ENCODE measurements at regions not wholly inside any gene's neighbourhood (a gene's known extent, or its start where the extent isn't known, plus 50 kb on each side); places are given as distances from the start of the nearest gene placed in this dataset.

- DNase-seq = no peak
Measured at GRCh38 chr1:218779341-218780100, 394.2 kb upstream of the LYPLAL1 start.

GRCh38 chr1:218783131-218783530, 390.5 kb upstream of the LYPLAL1 start:
- DNase-seq = no peak

GRCh38 chr1:218783916-218784315, 389.8 kb upstream of the LYPLAL1 start:
- no peak for DNase-seq

- DNase-seq = no peak
Measured at GRCh38 chr1:218785928-218786327, 387.8 kb upstream of the LYPLAL1 start.

- DNase-seq = no peak
Measured at GRCh38 chr1:218787826-218788225, 385.9 kb upstream of the LYPLAL1 start.

GRCh38 chr1:218796773-218797172, 376.9 kb upstream of the LYPLAL1 start:
- DNase-seq = no peak

GRCh38 chr1:218802799-218803198, 370.9 kb upstream of the LYPLAL1 start:
- no peak for DNase-seq

- DNase-seq = no peak
Measured at GRCh38 chr1:218803351-218803997, 370.2 kb upstream of the LYPLAL1 start.

GRCh38 chr1:218804014-218804785, 369.5 kb upstream of the LYPLAL1 start:
- DNase-seq = no peak

- DNase-seq = no peak
Measured at GRCh38 chr1:218809061-218809460, 364.6 kb upstream of the LYPLAL1 start.

GRCh38 chr1:218809625-218810024, 364.1 kb upstream of the LYPLAL1 start:
- no peak for DNase-seq

GRCh38 chr1:218810306-218810705, 363.4 kb upstream of the LYPLAL1 start:
- no peak for DNase-seq

- DNase-seq = no peak
Measured at GRCh38 chr1:218811497-218811896, 362.2 kb upstream of the LYPLAL1 start.

GRCh38 chr1:218812360-218812759, 361.3 kb upstream of the LYPLAL1 start:
- no peak for DNase-seq

- no peak for DNase-seq
Measured at GRCh38 chr1:218813237-218813636, 360.4 kb upstream of the LYPLAL1 start.

GRCh38 chr1:218815076-218815475, 358.6 kb upstream of the LYPLAL1 start:
- DNase-seq = no peak

GRCh38 chr1:218817071-218817470, 356.6 kb upstream of the LYPLAL1 start:
- DNase-seq = no peak

- DNase-seq = no peak
Measured at GRCh38 chr1:218817691-218818465, 355.8 kb upstream of the LYPLAL1 start.

GRCh38 chr1:218823291-218823900, 350.3 kb upstream of the LYPLAL1 start:
- DNase-seq = no peak

- no peak for DNase-seq
Measured at GRCh38 chr1:218827486-218827885, 346.2 kb upstream of the LYPLAL1 start.

- DNase-seq = no peak
Measured at GRCh38 chr1:218828125-218828650, 345.5 kb upstream of the LYPLAL1 start.

GRCh38 chr1:218829097-218829496, 344.6 kb upstream of the LYPLAL1 start:
- DNase-seq = no peak

Measured in NCI-H1048 (cell line).